ENCODE measurements at regions not wholly inside any gene's neighbourhood (a gene's known extent, or its start where the extent isn't known, plus 50 kb on each side); places are given as distances from the start of the nearest gene placed in this dataset.

DNA sequence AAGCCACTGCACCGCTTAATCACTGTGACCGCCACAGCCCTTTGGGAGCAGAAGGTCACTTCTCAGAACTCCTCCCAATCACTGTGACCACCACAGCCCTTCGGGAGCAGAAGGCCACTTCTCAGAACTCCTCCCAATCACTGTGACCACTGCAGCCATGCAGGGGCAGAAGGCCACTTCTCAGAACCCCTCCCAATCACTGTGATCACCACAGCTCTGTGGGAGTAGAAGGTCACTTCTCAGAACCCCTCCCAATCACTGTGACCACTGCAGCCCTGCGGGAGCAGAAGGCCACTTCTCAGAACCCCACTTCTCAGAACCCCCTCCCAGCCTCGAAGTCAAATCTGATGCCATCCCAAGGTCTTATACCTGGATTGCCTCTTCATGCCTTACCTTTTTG, 56.8 kb upstream of the DAPL1 start:
- DNase-seq (no peak), ATAC-seq (ENCODE audit: low read depth) (no peak)
- H3K14ac ChIP-seq (replicated peaks; ENCODE audit: low read depth, low read length), result no peak overlapping the region
- H3K23ac ChIP-seq (ENCODE audit: low read depth, low read length), result no peak overlapping the region
- no peak overlapping the region for H2AK5ac ChIP-seq (ENCODE audit: low read depth, low read length)
- H4K5ac ChIP-seq (ENCODE audit: low read depth, low read length), result no peak overlapping the region
- no peak overlapping the region for H3K27ac ChIP-seq (ENCODE audit: insufficient read depth, low read length)
- no peak overlapping the region for H3K56ac ChIP-seq (ENCODE audit: extremely low read depth, insufficient read depth, low read length)
- dilution Hi-C loops (cut with HindIII; ENCODE audit: low sequenced_read_pairs, unreplicated experiment) (no loop called here), in situ Hi-C loops (cut with MboI; ENCODE audit: low sequenced_read_pairs) (no loop called here), intact Hi-C loops (cut with micrococcal nuclease) (loop anchor here (10.0 kb wide), 1 partner anchor 194 kb away; no protein-coding TSS in a partner anchor)
- H2BK15ac ChIP-seq (ENCODE audit: low read depth, low read length), result no peak overlapping the region
- H2AFZ ChIP-seq (replicated peaks; ENCODE audit: low read length, poor library complexity), result no peak overlapping the region
- H3K4ac ChIP-seq (ENCODE audit: low read depth, low read length), result no peak overlapping the region
- ChIA-PET CTCF (interaction anchor here (0.7 to 1.5 kb wide), 2 partner anchors 9 to 16 kb away, joined by 3 to 6 read pairs; no protein-coding TSS in a partner anchor), POLR2A (ENCODE audit: unreplicated experiment) (interaction anchor here (0.6 kb wide), 1 partner anchor 8 kb away, joined by 3 read pairs; no protein-coding TSS in a partner anchor)
- no peaks in the 10 kb centered on the region for H3K36me3 ChIP-seq (ENCODE audit: control insufficient read depth, insufficient read depth, low read length)
- no peak overlapping the region for H3K18ac ChIP-seq (ENCODE audit: low read depth, low read length)
- no peak overlapping the region for H2AK9ac ChIP-seq (replicated peaks; ENCODE audit: low read depth, low read length, poor library complexity)
- no peaks in the 10 kb centered on the region for H3K9me1 ChIP-seq (ENCODE audit: insufficient read depth, low read length)
- no peak overlapping the region for H3K4me3 ChIP-seq (ENCODE audit: insufficient read depth, low read depth, low read length)
- no TSS peak for BruUV-seq (replicated peaks)
- no peaks in the 10 kb centered on the region for H3K4me1 ChIP-seq (ENCODE audit: control insufficient read depth, insufficient read depth, low read length)
- H2BK120ac ChIP-seq (ENCODE audit: low read depth, low read length), result no peak overlapping the region
- no peak for TF ChIP-seq POLR2A (IDR thresholded peaks at IDR 0.05; ENCODE audit: low read depth, low read length)
- TF ChIP-seq MAZ (IDR thresholded peaks at IDR 0.05; ENCODE audit: borderline replicate concordance, low read depth, low read length), result no peak
- TF ChIP-seq SMC3 (IDR thresholded peaks at IDR 0.05; ENCODE audit: low read depth, low read length), result no peak
- no peak for TF ChIP-seq FOS (IDR thresholded peaks at IDR 0.05; ENCODE audit: low read depth, low read length)
- TF ChIP-seq, protein P1, sequence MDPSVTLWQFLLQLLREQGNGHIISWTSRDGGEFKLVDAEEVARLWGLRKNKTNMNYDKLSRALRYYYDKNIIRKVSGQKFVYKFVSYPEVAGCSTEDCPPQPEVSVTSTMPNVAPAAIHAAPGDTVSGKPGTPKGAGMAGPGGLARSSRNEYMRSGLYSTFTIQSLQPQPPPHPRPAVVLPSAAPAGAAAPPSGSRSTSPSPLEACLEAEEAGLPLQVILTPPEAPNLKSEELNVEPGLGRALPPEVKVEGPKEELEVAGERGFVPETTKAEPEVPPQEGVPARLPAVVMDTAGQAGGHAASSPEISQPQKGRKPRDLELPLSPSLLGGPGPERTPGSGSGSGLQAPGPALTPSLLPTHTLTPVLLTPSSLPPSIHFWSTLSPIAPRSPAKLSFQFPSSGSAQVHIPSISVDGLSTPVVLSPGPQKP (IDR thresholded peaks at IDR 0.05; ENCODE audit: borderline replicate concordance, low read depth, low read length), result no peak
- TF ChIP-seq USF2 (IDR thresholded peaks at IDR 0.05; ENCODE audit: low read depth, low read length), result no peak
- H3K4me2 ChIP-seq (ENCODE audit: low read depth, low read length), result no peak overlapping the region
- no peak overlapping the region for H2BK20ac ChIP-seq (ENCODE audit: low read depth, low read length)
- H3K79me1 ChIP-seq (ENCODE audit: low read depth in 1 of 2, low read length in 2 of 2), result no peaks in the 10 kb centered on the region
- no peak overlapping the region for H2BK5ac ChIP-seq (ENCODE audit: low read depth, low read length, poor library complexity, severe bottlenecking)
- no peak overlapping the region for H4K91ac ChIP-seq (ENCODE audit: insufficient read depth, low read depth, low read length)
- H4K8ac ChIP-seq (ENCODE audit: low read depth in 2 of 2, low read length in 2 of 2), result no peak overlapping the region
- no peak overlapping the region for H3K9ac ChIP-seq (ENCODE audit: low read depth, low read length)
- peaks cover 26% of the 10 kb centered on the region for H3K27me3 ChIP-seq (ENCODE audit: control insufficient read depth, insufficient read depth, low read length)
- no peaks in the 10 kb centered on the region for H4K20me1 ChIP-seq (ENCODE audit: insufficient read depth, low read length)
- WGBS, 2 experiments (ENCODE audit: extremely low coverage in 2 of 2, insufficient read length in 1 of 2), result 70% methylated on average over 2 of the region's 5 CpGs; no CpG with 5 or more reads in 1 of the 2 experiments
- H3K9me3 ChIP-seq (ENCODE audit: control insufficient read depth, insufficient read depth, low read length), result no peaks in the 10 kb centered on the region
